ENCODE measurements at regions not wholly inside any gene's neighbourhood (a gene's known extent, or its start where the extent isn't known, plus 50 kb on each side); places are given as distances from the start of the nearest gene placed in this dataset.

GRCh38 chr18:46421973-46422551 lies 235.0 kb downstream of the LOXHD1 start:
- TF ChIP-seq CTCF (IDR thresholded peaks at IDR 0.05) (no peak), POLR2A (IDR thresholded peaks at IDR 0.05) (no peak)

Data from Peyer's patch (tissue), 4 donors.